T-cell (primary cell): ENCODE measurements at regions not wholly inside any gene's neighbourhood (a gene's known extent, or its start where the extent isn't known, plus 50 kb on each side); places are given as distances from the start of the nearest gene placed in this dataset.

Experiments used
- ATAC-seq, 4 experiments: fragments of 200-7000 bp in 3 of 4; fragments of 150-1000 bp in 1 of 4; cut with Tn5 transposase; replicated peaks in 1 of 4; 1 replicate in 3 of 4; 2 replicates in 1 of 4; pipeline ENCODE4 v1.10.0; 2021; ENCODE audit warnings: moderate library complexity in 3 of 4, mild to moderate bottlenecking in 2 of 4, moderate number of reproducible peaks in 1 of 4
- CTCF ChIA-PET, 2 donors: fragments of 300-600 bp; sonication (Branson Sonifier 250); formaldehyde crosslinking; loops; one replicate each; lab custom pipeline; 2022; ENCODE audit warnings: antibody characterized with exemption in 2 of 2; lab: Charles Lee
- POLR2A ChIA-PET, 2 donors: fragments of 300-600 bp; sonication (Branson Sonifier 250); formaldehyde crosslinking; loops; one replicate each; lab custom pipeline; 2022; ENCODE audit warnings: antibody characterized with exemption in 2 of 2; lab: Charles Lee
- DNase-seq, 35 experiments: peaks; one replicate each; pipeline versions ENCODE4 v3.0.0 to v3.0.0-alpha.2; 2013 to 2023
- H3K27ac ChIP-seq: one replicate; pipeline ENCODE4 v1.5.1; 2013; ENCODE audit warnings: low read length
- H3K27me3 ChIP-seq, 2 experiments: replicated peaks in 1 of 2; 1 replicate in 1 of 2; 2 replicates in 1 of 2; pipeline versions ENCODE4 v1.6.1 to v1.7.0; 2013; ENCODE audit warnings: low read length in 1 of 2, mixed read lengths in 1 of 2; ENCODE audit not compliant: control insufficient read depth in 2 of 2, insufficient read depth in 2 of 2; ENCODE audit errors: extremely low read depth in 1 of 2
- H3K36me3 ChIP-seq, 2 donors: 1 replicate in 1 of 2; 2 replicates in 1 of 2; pipeline versions ENCODE4 v1.6.1 to v1.7.0; 2013; ENCODE audit warnings: low read length in 1 of 2; ENCODE audit not compliant: control insufficient read depth in 2 of 2, insufficient read depth in 1 of 2; ENCODE audit errors: extremely low read depth in 1 of 2
- H3K4me1 ChIP-seq, 2 experiments: 1 replicate in 1 of 2; 2 replicates in 1 of 2; pipeline versions ENCODE4 v1.6.1 to v1.7.0; 2013; ENCODE audit warnings: low read length in 2 of 2, mixed read lengths in 1 of 2; ENCODE audit not compliant: insufficient read depth in 2 of 2, control insufficient read depth in 1 of 2; ENCODE audit errors: extremely low read depth in 1 of 2
- H3K4me3 ChIP-seq, 2 donors: 1 replicate in 1 of 2; 2 replicates in 1 of 2; pipeline versions ENCODE4 v1.5.1 to v1.7.0; 2013; ENCODE audit warnings: mild to moderate bottlenecking in 2 of 2, low read length in 1 of 2, moderate library complexity in 1 of 2; ENCODE audit not compliant: control insufficient read depth in 1 of 2; ENCODE audit errors: extremely low read depth in 1 of 2
- H3K9me3 ChIP-seq: 2 replicates; pipeline ENCODE4 v1.7.0; 2013
- H3K27ac Mint-ChIP-seq, 2 donors: one replicate each; pipeline ENCODE4 v1.8.0; 2020 to 2021; ENCODE audit warnings: mild to moderate bottlenecking in 2 of 2, mixed read lengths in 2 of 2
- H3K27me3 Mint-ChIP-seq, 2 donors: one replicate each; pipeline ENCODE4 v1.8.0; 2021 to 2022; ENCODE audit warnings: mixed read lengths in 2 of 2
- H3K36me3 Mint-ChIP-seq: one replicate; pipeline ENCODE4 v1.8.0; 2021; ENCODE audit warnings: mixed read lengths
- H3K4me1 Mint-ChIP-seq, 3 donors: one replicate each; pipeline ENCODE4 v1.8.0; 2020 to 2022; ENCODE audit warnings: mixed read lengths in 3 of 3, mild to moderate bottlenecking in 1 of 3
- H3K4me3 Mint-ChIP-seq, 3 donors: one replicate each; pipeline ENCODE4 v1.8.0; 2020 to 2022; ENCODE audit warnings: mild to moderate bottlenecking in 3 of 3, mixed read lengths in 3 of 3, moderate library complexity in 3 of 3
- H3K9me3 Mint-ChIP-seq, 3 donors: one replicate each; pipeline ENCODE4 v1.8.0; 2020 to 2022; ENCODE audit warnings: mixed read lengths in 3 of 3
- WGBS: methylation state at CpG from one replicate; pipeline ENCODE4 v1.1.5; 2013; ENCODE audit warnings: missing lambda C conversion rate; ENCODE audit not compliant: insufficient coverage; 5-methylcytosine and 5-hydroxymethylcytosine counted together

- Histone ChIP-seq H3K4me1 (no peaks in the 10 kb centered on the region), H3K4me3 (no peak overlapping the region), H3K27me3 (no peaks in the 10 kb centered on the region), H3K36me3 (no peaks in the 10 kb centered on the region), H3K9me3 (no peaks in the 10 kb centered on the region), H3K27ac (no peak overlapping the region)
- H3K27me3 Mint-ChIP-seq = no peaks in the 10 kb centered on the region
- ATAC-seq (no peak), DNase-seq (no peak)
- H3K36me3 Mint-ChIP-seq = no peaks in the 10 kb centered on the region
- H3K4me3 Mint-ChIP-seq = no peak overlapping the region
- no peaks in the 10 kb centered on the region for H3K4me1 Mint-ChIP-seq
- WGBS = 100% methylated on average over 2 of the region's 4 CpGs
- CTCF ChIA-PET = no interaction called here
- POLR2A ChIA-PET = no interaction called here
- no peak overlapping the region for H3K27ac Mint-ChIP-seq
- H3K9me3 Mint-ChIP-seq = peaks cover 14 to 25% (median 19%) of the 10 kb centered on the region in 3 donors
Observed at GRCh38 chr7:41599760-41600159, 103.1 kb downstream of the INHBA start.

- ATAC-seq = no peak
- no peaks in the 10 kb centered on the region for H3K9me3 ChIP-seq
Observed at GRCh38 chr7:41592794-41593193, 110.1 kb downstream of the INHBA start.

GRCh38 chr7:41592236-41592635 lies 110.7 kb downstream of the INHBA start:
- Histone ChIP-seq H3K4me3 (no peak overlapping the region), H3K36me3 (no peaks in the 10 kb centered on the region), H3K27me3 (no peaks in the 10 kb centered on the region), H3K27ac (no peak overlapping the region), H3K4me1 (no peaks in the 10 kb centered on the region), H3K9me3 (no peaks in the 10 kb centered on the region)
- Mint-ChIP-seq H3K36me3 (no peaks in the 10 kb centered on the region), H3K4me1 (no peaks in the 10 kb centered on the region), H3K27me3 (no peaks in the 10 kb centered on the region), H3K9me3 (peaks cover 20 to 25% (median 22%) of the 10 kb centered on the region in 3 donors), H3K27ac (no peak overlapping the region), H3K4me3 (no peak overlapping the region)
- ChIA-PET CTCF (no interaction called here), POLR2A (no interaction called here)
- WGBS = 100% methylated on average over 1 of the region's 1 CpG
- ATAC-seq (no peak), DNase-seq (no peak)

More at GRCh38 chr7:41592794-41593193, 110.1 kb downstream of the INHBA start:
- Histone ChIP-seq H3K4me1 (no peaks in the 10 kb centered on the region), H3K27me3 (no peaks in the 10 kb centered on the region), H3K27ac (no peak overlapping the region), H3K4me3 (no peak overlapping the region), H3K36me3 (no peaks in the 10 kb centered on the region)
- H3K9me3 Mint-ChIP-seq = peaks cover 20 to 23% (median 23%) of the 10 kb centered on the region in 3 donors
- H3K27ac Mint-ChIP-seq = no peak overlapping the region
- no peak overlapping the region for H3K4me3 Mint-ChIP-seq
- POLR2A ChIA-PET = no interaction called here
- no peaks in the 10 kb centered on the region for H3K27me3 Mint-ChIP-seq
- H3K36me3 Mint-ChIP-seq = no peaks in the 10 kb centered on the region
- H3K4me1 Mint-ChIP-seq = no peaks in the 10 kb centered on the region
- CTCF ChIA-PET = no interaction called here
- no peak for DNase-seq

- Mint-ChIP-seq H3K36me3 (no peaks in the 10 kb centered on the region), H3K27me3 (no peaks in the 10 kb centered on the region), H3K27ac (no peak overlapping the region), H3K9me3 (peaks cover 13 to 17% (median 15%) of the 10 kb centered on the region in 3 donors), H3K4me3 (no peak overlapping the region), H3K4me1 (no peaks in the 10 kb centered on the region)
- POLR2A ChIA-PET = no interaction called here
- no peak overlapping the region for H3K4me3 ChIP-seq
- no peaks in the 10 kb centered on the region for H3K4me1 ChIP-seq
- no peaks in the 10 kb centered on the region for H3K9me3 ChIP-seq
- ATAC-seq (no peak), DNase-seq (no peak)
- no peaks in the 10 kb centered on the region for H3K27me3 ChIP-seq
- no peaks in the 10 kb centered on the region for H3K36me3 ChIP-seq
- CTCF ChIA-PET = no interaction called here
- whole genome bisulfite sequencing = no CpG with 5 or more reads among the region's 1 CpG
- H3K27ac ChIP-seq = no peak overlapping the region
Observed at GRCh38 chr7:41590986-41591385, 111.9 kb downstream of the INHBA start.

- Mint-ChIP-seq H3K9me3 (peaks cover 4 to 9% (median 7%) of the 10 kb centered on the region in 3 donors), H3K27me3 (no peaks in the 10 kb centered on the region), H3K4me3 (no peak overlapping the region), H3K4me1 (no peaks in the 10 kb centered on the region), H3K36me3 (no peaks in the 10 kb centered on the region), H3K27ac (no peak overlapping the region)
- H3K4me1 ChIP-seq = no peaks in the 10 kb centered on the region
- no peak overlapping the region for H3K27ac ChIP-seq
- DNase-seq = no peak
- no peak overlapping the region for H3K4me3 ChIP-seq
- no peaks in the 10 kb centered on the region for H3K36me3 ChIP-seq
- no peaks in the 10 kb centered on the region for H3K27me3 ChIP-seq
- CTCF ChIA-PET = no interaction called here
- ATAC-seq = no peak
- H3K9me3 ChIP-seq = no peaks in the 10 kb centered on the region
- POLR2A ChIA-PET = no interaction called here
- 42% methylated on average over 3 of the region's 5 CpGs for WGBS
Observed at GRCh38 chr7:41588341-41588740, 114.5 kb downstream of the INHBA start.

- no peak for ATAC-seq
- Mint-ChIP-seq H3K36me3 (no peaks in the 10 kb centered on the region), H3K9me3 (peaks cover 4 to 5% (median 5%) of the 10 kb centered on the region in 3 donors), H3K4me1 (no peaks in the 10 kb centered on the region), H3K4me3 (no peak overlapping the region), H3K27ac (no peak overlapping the region), H3K27me3 (no peaks in the 10 kb centered on the region)
- H3K27me3 ChIP-seq = no peaks in the 10 kb centered on the region
- H3K9me3 ChIP-seq = no peaks in the 10 kb centered on the region
- no peak overlapping the region for H3K4me3 ChIP-seq
- no CpG with 5 or more reads among the region's 3 CpGs for WGBS
- no peak for DNase-seq
- ChIA-PET POLR2A (no interaction called here), CTCF (no interaction called here)
- no peaks in the 10 kb centered on the region for H3K4me1 ChIP-seq
- H3K36me3 ChIP-seq = no peaks in the 10 kb centered on the region
- no peak overlapping the region for H3K27ac ChIP-seq
Observed at GRCh38 chr7:41586931-41587640, 115.8 kb downstream of the INHBA start.

- no peaks in the 10 kb centered on the region for H3K27me3 ChIP-seq
- peaks cover 0 to 2% (median 0%) of the 10 kb centered on the region in 3 donors for H3K9me3 Mint-ChIP-seq
- no peaks in the 10 kb centered on the region for H3K9me3 ChIP-seq
- 91% methylated on average over 3 of the region's 5 CpGs for WGBS
- POLR2A ChIA-PET = no interaction called here
- no peaks in the 10 kb centered on the region for H3K4me1 ChIP-seq
- DNase-seq (no peak), ATAC-seq (no peak)
- no peaks in the 10 kb centered on the region for H3K36me3 ChIP-seq
- H3K27me3 Mint-ChIP-seq = no peaks in the 10 kb centered on the region
- H3K4me3 Mint-ChIP-seq = no peak overlapping the region
- no peaks in the 10 kb centered on the region for H3K36me3 Mint-ChIP-seq
- no peak overlapping the region for H3K27ac ChIP-seq
- CTCF ChIA-PET = no interaction called here
- H3K4me1 Mint-ChIP-seq = no peaks in the 10 kb centered on the region
- H3K27ac Mint-ChIP-seq = no peak overlapping the region
- H3K4me3 ChIP-seq = no peak overlapping the region
Observed at GRCh38 chr7:41584746-41585145, 118.1 kb downstream of the INHBA start.
